NCI-H1417 (cell line): ENCODE measurements at regions not wholly inside any gene's neighbourhood (a gene's known extent, or its start where the extent isn't known, plus 50 kb on each side); places are given as distances from the start of the nearest gene placed in this dataset.

Experiments
- DNase-seq, 3 experiments: peaks; one replicate each; lab custom pipeline; 2025; lab: John Stamatoyannopoulos, UW

- no peak for DNase-seq
These were observed 60.8 kb upstream of the ARHGEF26 start for GRCh38 chr3:154060238-154061000.

DNA sequence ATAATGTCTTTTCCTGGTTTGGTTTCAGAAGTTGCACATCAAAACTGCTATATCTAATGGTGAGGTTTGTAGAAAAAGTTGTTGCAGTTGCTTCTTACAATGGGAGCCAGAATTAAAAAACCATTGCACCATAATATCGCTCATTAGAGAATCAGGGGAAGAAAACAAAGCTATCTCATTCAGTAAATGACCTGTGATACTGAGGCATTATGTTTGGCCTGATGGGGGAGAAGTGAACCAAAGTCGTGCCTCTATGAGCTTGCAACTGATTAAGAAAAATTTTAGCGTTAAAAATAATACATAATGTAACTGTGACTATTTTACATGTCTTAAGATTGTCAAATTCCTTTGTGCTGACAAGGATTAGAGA is 60.2 kb upstream of the ARHGEF26 start:
- DNase-seq = no peak

DNA sequence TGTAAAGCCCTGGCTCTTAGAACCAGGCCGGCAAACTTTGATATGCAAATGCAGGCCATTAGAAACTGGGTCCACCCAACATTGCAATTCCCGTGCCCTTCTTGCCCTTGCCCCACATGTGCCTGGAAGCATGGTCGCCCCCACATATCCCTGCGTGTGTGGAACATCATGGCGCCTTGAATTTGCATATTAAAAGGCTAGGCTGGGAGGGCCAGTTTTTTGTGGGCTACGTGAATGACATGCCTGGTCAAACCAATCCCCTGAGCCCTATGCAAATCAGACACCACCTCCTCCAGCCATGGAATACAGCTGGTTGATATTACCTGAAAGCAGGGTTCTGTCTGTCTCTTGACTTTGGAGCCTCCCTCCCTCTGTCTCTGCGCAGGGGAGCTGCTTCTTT is 58.7 kb upstream of the ARHGEF26 start:
- DNase-seq = no peak

DNA sequence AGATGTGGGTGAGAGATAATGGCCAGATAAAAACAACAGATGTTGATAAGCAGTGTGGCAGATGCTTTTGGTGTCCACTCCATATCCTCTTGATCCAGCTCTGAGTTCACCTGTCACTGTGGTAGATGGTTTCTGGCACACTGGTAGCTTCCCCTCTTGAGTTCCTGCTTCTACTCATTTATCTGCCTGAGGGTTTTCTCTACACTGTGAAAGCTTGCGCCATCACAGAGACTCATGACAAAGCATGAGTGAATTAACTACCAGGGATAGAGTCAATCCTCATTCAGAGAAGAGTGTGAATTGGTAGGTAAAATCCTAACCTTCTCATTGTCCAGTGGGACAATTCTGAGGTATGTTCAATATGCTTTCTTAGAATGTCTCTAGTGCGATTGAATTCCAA is 50.0 kb upstream of the ARHGEF26 start:
- DNase-seq = no peak
